HepG2 (cell line): ENCODE measurements at regions not wholly inside any gene's neighbourhood (a gene's known extent, or its start where the extent isn't known, plus 50 kb on each side); places are given as distances from the start of the nearest gene placed in this dataset.

ENCODE experiments used
- ATAC-seq: fragments of 200-7000 bp; cut with Tn5 transposase; 3 replicates; pipeline ENCODE4 v1.9.1; 2020; ENCODE audit warnings: mild to moderate bottlenecking, moderate library complexity
- BruUV-seq: library from RNA; stranded (reverse); fragments of 400-500 nt; replicated peaks from 2 replicates; lab custom pipeline; 2021; lab: Mats Ljungman, UMichigan
- CTCF ChIA-PET: fragments of 300-600 bp; formaldehyde crosslinking; extraction: SDS; loops from one replicate; lab custom pipeline; 2021; ENCODE audit warnings: low total read pairs, inconsistent platforms, low intra/inter-chr PET ratio; lab: Yijun Ruan, JAX
- POLR2A ChIA-PET: fragments of 350-600 bp; sonication (Branson Sonifier 250); formaldehyde crosslinking; loops from one replicate; lab custom pipeline; 2020; ENCODE audit warnings: antibody characterized with exemption, inconsistent platforms; lab: Yijun Ruan, JAX
- DNase-seq: peaks from one replicate; pipeline ENCODE4 v3.0.0-alpha.2; 2015; ENCODE audit warnings: low spot score
- FAIRE-seq: peaks from 3 replicates; lab custom pipeline; 2011; peaks lifted over from hg19 to GRCh38; lab: Jason Lieb, UNC
- H2AFZ ChIP-seq: one replicate; pipeline ENCODE4 v1.6.1; 2011; ENCODE audit warnings: low read length, inconsistent platforms
- H3K27ac ChIP-seq: fragments of 300-600 bp; 3 replicates; pipeline ENCODE4 v1.8.0; 2011; ENCODE audit warnings: mixed run types, mild to moderate bottlenecking, mixed read lengths, low read length, inconsistent platforms; ENCODE audit not compliant: insufficient read depth; ENCODE audit errors: extremely low read length
- H3K27me3 ChIP-seq, 2 experiments: fragments of 200-600 bp in 1 of 2; 2 replicates in 1 of 2; 3 replicates in 1 of 2; pipeline versions ENCODE4 v1.6.0 to v1.8.0; 2011; ENCODE audit warnings: low read length in 2 of 2, mild to moderate bottlenecking in 2 of 2, moderate library complexity in 2 of 2, inconsistent platforms in 1 of 2; ENCODE audit not compliant: insufficient read depth in 2 of 2, control insufficient read depth in 1 of 2
- H3K36me3 ChIP-seq, 2 experiments: fragments of 200-600 bp in 1 of 2; replicated peaks in 1 of 2; 2 replicates in 1 of 2; 3 replicates in 1 of 2; pipeline versions ENCODE4 v1.5.1 to v1.8.0; 2011; ENCODE audit warnings: low read length in 2 of 2, inconsistent platforms in 1 of 2; ENCODE audit not compliant: insufficient read depth in 2 of 2, control insufficient read depth in 1 of 2
- H3K4me1 ChIP-seq: 2 replicates; pipeline ENCODE4 v1.5.1; 2012; ENCODE audit warnings: low read length, inconsistent platforms; ENCODE audit not compliant: insufficient read depth
- H3K4me2 ChIP-seq: 2 replicates; pipeline ENCODE4 v1.6.0; 2011; ENCODE audit warnings: low read depth, low read length, inconsistent platforms
- H3K4me3 ChIP-seq, 3 experiments: fragments of 200-600 bp in 1 of 3; sonication (generic), shearing (Covaris generic) in 1 of 3; replicated peaks in 1 of 3; 2 replicates each; pipeline ENCODE4 v1.5.1; 2011 to 2016; ENCODE audit warnings: low read length in 3 of 3, inconsistent platforms in 2 of 3, low read depth in 2 of 3, mild to moderate bottlenecking in 2 of 3, control low read depth in 1 of 3, mixed read lengths in 1 of 3; ENCODE audit not compliant: insufficient read depth in 1 of 3
- H3K79me2 ChIP-seq: one replicate; pipeline ENCODE4 v1.6.1; 2011; ENCODE audit warnings: low read length, inconsistent platforms; ENCODE audit not compliant: insufficient read depth
- H3K9ac ChIP-seq: 2 replicates; pipeline ENCODE4 v1.6.0; 2011; ENCODE audit warnings: mild to moderate bottlenecking, low read depth, low read length, inconsistent platforms; ENCODE audit not compliant: insufficient read depth
- H3K9me3 ChIP-seq: 2 replicates; pipeline ENCODE4 v1.5.1; 2012; ENCODE audit warnings: mild to moderate bottlenecking, low read length
- H4K20me1 ChIP-seq: 2 replicates; pipeline ENCODE4 v1.6.0; 2011; ENCODE audit warnings: inconsistent platforms, mild to moderate bottlenecking, low read length, moderate library complexity; ENCODE audit not compliant: insufficient read depth
- BCL3 ChIP-seq: sonication (generic); formaldehyde crosslinking; IDR thresholded peaks from 2 replicates; pipeline ENCODE4 v1.5.1; 2020; ENCODE audit warnings: mild to moderate bottlenecking, missing genetic modification reagents, moderate library complexity
- FOXA1 ChIP-seq, 2 experiments: fragments of 450-650 bp in 1 of 2; sonication (generic) in 1 of 2; formaldehyde crosslinking in 1 of 2; IDR thresholded peaks; 2 replicates each; pipeline versions ENCODE4 v1.4.0 to v1.6.1; 2016 to 2020; ENCODE audit warnings: missing genetic modification reagents in 1 of 2
- NFIC ChIP-seq: IDR thresholded peaks from 2 replicates; pipeline ENCODE4 v1.6.1; 2012; ENCODE audit warnings: mild to moderate bottlenecking, low read length, inconsistent platforms
- SETDB1 ChIP-seq: sonication (generic); formaldehyde crosslinking; IDR thresholded peaks from 2 replicates; pipeline ENCODE4 v1.5.1; 2020; ENCODE audit warnings: missing genetic modification reagents, mild to moderate bottlenecking, borderline replicate concordance
- YEATS4 ChIP-seq: sonication (generic); formaldehyde crosslinking; IDR thresholded peaks from 2 replicates; pipeline ENCODE4 v1.4.0; 2020; ENCODE audit warnings: missing genetic modification reagents, borderline replicate concordance
- ZBTB2 ChIP-seq: sonication (generic); formaldehyde crosslinking; IDR thresholded peaks from 2 replicates; pipeline ENCODE4 v1.8.0; 2022; ENCODE audit warnings: low read depth, missing genetic modification reagents
- ZBTB26 ChIP-seq: IDR thresholded peaks from 2 replicates; pipeline ENCODE4 v1.6.1; 2016; ENCODE audit warnings: missing compliant biosample characterization, missing genetic modification reagents, borderline replicate concordance
- ZNF275 ChIP-seq: sonication (generic); formaldehyde crosslinking; IDR thresholded peaks from 2 replicates; pipeline ENCODE4 v1.8.0; 2022; ENCODE audit warnings: missing genetic modification reagents, mild to moderate bottlenecking, inconsistent platforms, borderline replicate concordance
- ZNF574 ChIP-seq: sonication (generic); formaldehyde crosslinking; IDR thresholded peaks from 2 replicates; pipeline ENCODE4 v1.4.0; 2020; ENCODE audit warnings: missing genetic modification reagents
- ZNF672 ChIP-seq: sonication (generic); formaldehyde crosslinking; IDR thresholded peaks from 2 replicates; pipeline ENCODE4 v1.8.1; 2022; ENCODE audit warnings: missing genetic modification reagents
- ZNF770 ChIP-seq: sonication (generic); formaldehyde crosslinking; IDR thresholded peaks from 2 replicates; pipeline ENCODE4 v1.5.0; 2020; ENCODE audit warnings: mild to moderate bottlenecking, missing genetic modification reagents
- ZNF780A ChIP-seq: sonication (generic); formaldehyde crosslinking; IDR thresholded peaks from 2 replicates; pipeline ENCODE4 v1.8.0; 2022; ENCODE audit warnings: mild to moderate bottlenecking, missing genetic modification reagents, moderate library complexity
- WGBS: methylation state at CpG from one replicate; pipeline ENCODE4 v1.1.6; 2017; ENCODE audit warnings: low lambda C conversion rate; 5-methylcytosine and 5-hydroxymethylcytosine counted together
- in situ Hi-C: cut with HindIII; loops from 2 replicates; pipeline ENCODE4 v1.10.0; 2017; ENCODE audit warnings: low pct_unique_long_range_greater_than_20kb; ENCODE audit not compliant: extremely low pct_ligation_motif_present
- intact Hi-C: fragments of 100-400 bp; cut with micrococcal nuclease; formaldehyde crosslinking; loops from one replicate; pipeline ENCODE4 v1.10.0; 2022; ENCODE audit not compliant: unreplicated experiment

GRCh38 chr3:159417761-159418160 lies 570.9 kb upstream of the IL12A start:
- no peak for DNase-seq
- CTCF ChIA-PET: no interaction called here
- no peak for ATAC-seq
- H3K27me3 ChIP-seq: no peaks in the 10 kb centered on the region
- H3K27ac ChIP-seq: no peak overlapping the region
- no peak for TF ChIP-seq YEATS4 (CRISPR knock-in tag)
- TF ChIP-seq FOXA1 (IDR thresholded peaks at IDR 0.05): no peak
- no peak for TF ChIP-seq FOXA1 (CRISPR knock-in tag; IDR thresholded peaks at IDR 0.05)
- no peak for TF ChIP-seq ZNF780A (CRISPR knock-in tag)
- no peak for TF ChIP-seq ZNF574
- TF ChIP-seq ZNF770 (CRISPR knock-in tag): no peak
- no peak for TF ChIP-seq ZBTB26 (CRISPR knock-in tag)
- no peak for TF ChIP-seq SETDB1 (CRISPR knock-in tag)
- TF ChIP-seq NFIC: no peak
- TF ChIP-seq BCL3 (CRISPR knock-in tag): no peak
- no peak for TF ChIP-seq ZNF672 (CRISPR knock-in tag)
- TF ChIP-seq ZNF275: no peak
- TF ChIP-seq ZBTB2: no peak
- TF ChIP-seq, all 625 proteins: peak for 0
- Histone ChIP-seq H4K20me1 (no peaks in the 10 kb centered on the region), H3K79me2 (no peaks in the 10 kb centered on the region), H2AFZ (no peak overlapping the region), H3K4me1 (no peaks in the 10 kb centered on the region), H3K9ac (no peak overlapping the region), H3K4me2 (no peak overlapping the region), H3K4me3 (no peak overlapping the region), H3K9me3 (no peaks in the 10 kb centered on the region), H3K36me3 (no peaks in the 10 kb centered on the region)
- no peak for FAIRE-seq
- POLR2A ChIA-PET: no interaction called here
- 30% methylated on average over 2 of the region's 2 CpGs for WGBS
- intact Hi-C loops: no loop called here
- in situ Hi-C loops: no loop called here
- no TSS peak for BruUV-seq
